NCI-H82 treated with DMSO at 0.1 percent for 48 hours (cell line): ENCODE measurements at regions not wholly inside any gene's neighbourhood (a gene's known extent, or its start where the extent isn't known, plus 50 kb on each side); places are given as distances from the start of the nearest gene placed in this dataset.

Source experiments
- DNase-seq: peaks from one replicate; lab custom pipeline; 2025; ENCODE audit not compliant: unreplicated experiment; lab: John Stamatoyannopoulos, UW

DNA sequence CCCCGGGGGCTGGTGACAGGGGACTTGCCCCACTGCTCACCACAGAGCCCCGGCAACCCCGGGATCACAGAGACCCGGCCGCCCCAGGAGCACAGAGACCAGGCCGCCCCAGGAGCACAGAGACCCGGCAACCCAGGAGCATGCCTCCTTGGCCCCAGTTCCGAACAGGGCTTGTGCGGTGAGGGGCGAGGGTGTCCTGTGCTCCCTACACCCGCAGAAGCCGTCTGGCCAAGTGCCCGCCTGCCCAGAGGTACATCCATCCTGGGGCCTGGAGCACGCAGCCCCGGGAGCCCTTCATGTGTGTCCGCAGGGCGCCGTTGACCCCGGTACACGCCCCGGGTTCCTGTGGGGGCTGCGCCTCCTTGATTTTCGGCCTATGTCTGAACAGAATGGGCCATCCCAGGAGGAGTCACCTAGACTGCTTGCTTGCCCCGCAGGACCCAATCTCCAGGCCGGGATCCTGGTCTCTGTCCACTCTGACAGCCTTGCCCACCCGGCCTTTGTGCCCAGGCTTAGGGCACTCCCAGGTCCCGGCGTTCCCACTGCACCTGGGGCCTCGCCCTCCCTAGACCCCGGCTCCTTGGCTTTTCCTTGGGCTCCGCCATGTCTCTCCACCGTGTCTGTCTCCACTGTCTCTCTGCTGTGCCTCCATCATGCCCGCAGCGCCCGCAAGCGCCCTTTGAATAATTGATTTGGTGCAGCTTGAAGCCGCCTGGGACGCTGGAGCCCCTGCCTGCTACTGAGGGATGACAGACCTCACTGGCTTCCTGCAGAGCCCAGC is 219.8 kb downstream of the ERMARD start:
- DNase-seq: no peak

DNA sequence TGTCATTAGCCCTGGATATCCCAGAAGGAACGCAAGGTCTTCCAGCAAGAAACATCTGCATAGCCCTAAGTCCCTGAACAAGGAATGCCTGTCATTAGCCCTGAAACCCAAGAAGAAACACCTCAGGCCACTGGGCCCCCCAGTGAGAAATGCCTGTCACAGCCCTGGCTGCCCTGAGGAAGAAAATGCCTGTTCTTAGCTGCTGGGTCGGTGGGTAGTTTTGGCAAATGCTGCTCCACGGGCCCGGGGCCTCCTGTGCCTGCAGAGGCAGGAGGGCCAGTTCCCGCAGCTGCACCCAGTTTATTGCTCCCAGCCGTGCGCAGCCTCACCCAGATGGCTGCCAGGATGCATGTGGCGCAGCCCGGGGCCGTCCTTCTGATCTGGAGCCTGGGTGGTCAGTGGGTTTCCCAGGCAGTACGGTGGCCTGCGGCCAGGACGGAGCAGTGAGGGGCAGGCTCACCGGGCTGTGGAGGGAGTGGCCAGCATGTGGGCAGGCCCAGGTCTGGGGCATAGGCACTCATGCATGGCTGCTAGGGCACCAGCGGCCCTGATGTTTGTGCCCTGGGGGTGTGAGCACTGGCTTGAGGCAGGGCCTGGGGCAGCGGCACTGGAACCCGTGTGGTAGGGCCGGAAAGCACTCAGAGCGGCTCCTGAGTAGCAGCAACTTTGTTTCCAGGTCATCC is 219.0 kb downstream of the ERMARD start:
- no peak for DNase-seq

- no peak for DNase-seq
Measured at GRCh38 chr6:169969372-169970099, 218.1 kb downstream of the ERMARD start.

DNA sequence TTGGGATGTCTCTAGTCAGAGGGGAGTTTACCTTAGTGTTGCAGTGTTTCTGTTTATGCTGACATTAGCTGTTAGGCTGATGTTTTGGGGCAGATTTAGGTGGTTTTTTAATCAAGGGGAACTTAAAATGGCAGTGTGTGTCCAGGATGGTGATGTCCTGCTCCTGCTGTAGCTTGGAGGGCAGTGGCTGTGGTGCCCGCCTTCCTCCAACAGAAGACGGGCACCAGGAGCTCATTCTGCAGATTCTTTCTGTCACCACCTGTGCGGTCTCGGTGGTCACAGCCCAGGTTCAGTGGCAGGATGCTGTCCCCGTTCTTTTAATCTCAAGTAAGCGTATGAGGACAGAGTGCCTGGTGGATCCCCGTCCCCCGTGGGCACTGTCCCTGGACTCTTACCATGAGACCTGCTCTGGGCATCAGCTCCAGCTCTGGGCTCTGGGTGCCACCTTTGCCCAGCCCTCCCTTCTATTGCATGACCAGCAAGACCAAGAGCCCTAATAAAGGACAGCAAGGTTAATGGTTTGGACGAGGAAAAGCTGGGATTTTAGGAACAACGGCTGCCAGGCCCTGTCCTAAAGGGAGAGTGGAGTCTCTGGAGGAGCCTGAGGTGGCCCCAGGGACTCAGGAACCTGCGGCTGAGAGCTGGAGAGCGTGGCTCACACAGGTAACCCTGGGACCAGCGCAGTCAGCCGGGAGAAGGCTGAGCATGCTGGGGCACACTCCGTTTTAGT is 217.3 kb downstream of the ERMARD start:
- no peak for DNase-seq

GRCh38 chr6:169967687-169968086 is 216.3 kb downstream of the ERMARD start:
- DNase-seq: no peak

DNA sequence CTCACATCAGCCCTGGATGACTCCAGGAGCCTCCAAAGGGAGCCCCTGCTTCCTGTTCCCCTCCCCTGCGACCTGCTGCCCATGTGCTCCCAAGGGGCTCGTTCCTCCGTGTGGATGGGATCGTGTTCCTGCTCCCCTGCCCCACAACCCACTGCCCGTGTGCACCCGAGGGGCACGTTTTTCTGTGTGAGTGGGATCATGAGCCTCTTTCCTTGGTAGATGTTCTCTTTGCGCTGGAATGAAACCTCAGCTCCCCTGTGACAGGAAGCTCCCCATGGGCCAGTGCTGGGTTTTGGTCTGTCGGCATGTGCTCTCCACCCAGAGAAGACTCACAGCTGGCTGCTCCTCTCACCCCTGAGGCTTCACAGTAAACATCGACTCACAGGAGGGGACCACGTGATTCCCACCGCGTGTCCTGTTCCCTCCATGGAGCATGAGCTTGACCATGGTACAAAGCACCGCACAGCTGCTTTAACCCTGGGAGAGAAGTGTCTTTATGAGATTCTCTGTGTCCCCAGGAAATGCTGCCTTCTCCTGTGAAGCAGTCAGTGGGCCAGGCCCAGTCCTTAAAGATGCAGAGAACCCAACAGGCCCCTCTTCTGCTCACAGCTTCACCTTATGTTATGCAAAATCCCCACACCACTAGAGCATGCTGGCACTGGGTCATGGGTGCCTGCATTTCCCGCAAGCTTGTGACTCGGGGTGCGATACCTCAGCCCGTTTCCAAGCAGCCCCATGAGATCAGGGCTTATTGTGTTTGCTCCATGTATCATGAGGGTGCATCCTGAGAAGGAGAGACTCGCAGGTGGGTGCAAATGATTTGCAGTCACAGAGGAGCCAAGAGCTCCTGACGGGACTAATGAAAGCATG is 215.1 kb downstream of the ERMARD start:
- no peak for DNase-seq

DNA sequence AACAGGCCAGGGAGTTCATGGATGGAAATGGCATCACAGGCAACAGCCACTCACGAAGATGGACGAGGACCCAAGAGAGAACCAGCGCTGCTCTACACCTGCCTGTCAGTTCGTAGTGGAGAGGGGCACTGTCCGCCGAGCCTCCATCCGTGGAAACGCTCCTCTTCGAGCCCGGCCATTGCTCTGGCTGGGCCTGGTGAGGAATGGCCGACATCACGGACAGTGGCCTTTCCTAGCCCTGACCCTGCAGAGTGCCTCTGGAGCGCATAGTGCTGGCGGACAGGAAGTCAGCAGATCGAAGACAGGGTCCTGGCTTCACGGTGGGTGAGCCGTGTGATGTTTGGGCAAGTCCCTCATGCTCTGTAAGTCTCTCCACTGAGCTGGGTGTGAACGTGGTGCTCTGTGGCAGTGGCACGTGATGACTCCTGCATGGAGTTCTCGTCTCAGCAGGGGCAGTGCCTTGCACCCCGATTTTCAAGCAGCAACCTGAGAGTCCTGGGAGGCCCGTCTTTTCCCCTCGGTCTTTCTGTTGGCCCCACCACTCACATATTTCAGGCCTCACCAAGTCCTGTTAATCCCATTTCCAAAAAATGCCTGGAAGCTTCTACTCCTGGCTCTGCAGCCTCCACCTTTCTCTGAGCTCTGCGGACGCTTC is 214.4 kb downstream of the ERMARD start:
- no peak for DNase-seq

GRCh38 chr6:169965239-169965638 is 213.8 kb downstream of the ERMARD start:
- no peak for DNase-seq

DNA sequence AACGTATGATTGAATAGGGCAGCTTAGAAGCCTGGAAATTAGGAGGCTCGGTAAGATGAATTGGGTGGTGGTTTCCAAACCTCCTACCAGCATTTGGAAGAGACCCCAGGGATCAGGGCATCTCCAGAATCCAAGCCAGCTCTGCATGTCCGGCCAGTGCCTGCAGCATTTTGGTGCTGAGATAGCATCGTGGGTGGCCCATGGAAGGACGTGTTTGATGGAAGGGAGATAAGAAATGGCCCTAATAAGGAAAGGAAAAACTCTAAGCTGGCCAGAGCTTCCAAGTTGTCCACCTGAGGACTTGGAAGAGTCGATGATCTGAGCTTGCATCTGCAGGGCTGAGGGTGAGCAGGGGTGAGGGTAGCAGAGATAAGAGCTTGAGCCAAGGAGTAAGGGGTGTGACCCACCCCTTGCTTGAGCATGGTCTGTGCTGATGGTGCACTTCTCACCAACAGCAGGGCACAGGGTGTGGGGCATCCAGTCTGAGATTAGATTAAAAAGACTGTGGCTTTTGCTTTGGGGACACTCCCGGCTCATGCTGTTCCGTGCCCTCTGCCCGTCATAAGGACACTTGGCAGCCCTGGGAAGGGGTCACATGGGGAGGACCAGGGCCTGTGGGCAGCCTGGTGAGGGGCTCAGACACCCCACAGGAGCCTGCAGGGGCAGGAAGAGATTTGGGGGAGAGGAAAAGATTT is 213.2 kb downstream of the ERMARD start:
- no peak for DNase-seq

GRCh38 chr6:169963581-169964297 is 212.3 kb downstream of the ERMARD start:
- no peak for DNase-seq

DNA sequence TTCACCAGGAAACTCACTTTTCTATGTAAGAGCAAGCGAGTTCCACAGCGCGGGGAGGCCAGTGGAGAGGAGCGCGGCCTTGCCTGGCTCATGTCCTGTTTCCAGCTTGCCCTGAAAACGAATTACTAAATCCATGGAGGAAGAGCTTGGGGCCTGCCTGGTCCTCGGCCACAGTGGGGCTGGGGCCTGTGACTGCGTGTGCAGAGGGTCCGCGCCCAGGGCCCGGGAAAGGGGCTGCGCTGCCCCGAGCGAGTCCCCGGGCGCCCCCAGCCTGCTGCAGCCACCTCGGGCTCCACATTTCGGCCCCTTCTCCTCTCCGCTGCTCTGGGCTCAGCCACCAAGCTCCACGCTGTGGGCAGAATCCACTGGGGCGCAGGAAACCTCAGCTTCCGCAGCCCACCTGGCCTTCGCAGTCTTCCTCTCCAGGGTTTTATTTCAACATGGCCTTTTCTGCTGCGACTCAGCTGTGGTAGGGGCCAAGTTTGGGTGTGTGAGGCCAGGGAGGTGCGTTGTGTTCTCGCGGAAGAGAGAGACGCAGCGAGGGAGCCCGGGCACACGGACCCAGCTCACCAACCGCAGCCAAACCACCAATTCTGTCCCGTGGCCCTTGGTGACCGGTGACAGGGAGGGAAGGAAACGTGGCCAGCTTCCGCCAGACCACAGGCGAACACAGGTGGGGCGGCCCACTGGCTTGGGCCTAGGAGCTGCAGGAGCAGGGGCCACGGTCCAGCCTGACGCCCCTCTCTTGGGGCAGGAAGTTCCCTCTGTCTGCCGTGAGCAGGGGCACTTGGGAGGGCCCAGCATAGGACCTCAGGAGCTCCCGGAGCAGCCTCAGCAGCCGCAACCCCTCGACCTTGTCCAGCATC is 211.4 kb downstream of the ERMARD start:
- DNase-seq: no peak

DNA sequence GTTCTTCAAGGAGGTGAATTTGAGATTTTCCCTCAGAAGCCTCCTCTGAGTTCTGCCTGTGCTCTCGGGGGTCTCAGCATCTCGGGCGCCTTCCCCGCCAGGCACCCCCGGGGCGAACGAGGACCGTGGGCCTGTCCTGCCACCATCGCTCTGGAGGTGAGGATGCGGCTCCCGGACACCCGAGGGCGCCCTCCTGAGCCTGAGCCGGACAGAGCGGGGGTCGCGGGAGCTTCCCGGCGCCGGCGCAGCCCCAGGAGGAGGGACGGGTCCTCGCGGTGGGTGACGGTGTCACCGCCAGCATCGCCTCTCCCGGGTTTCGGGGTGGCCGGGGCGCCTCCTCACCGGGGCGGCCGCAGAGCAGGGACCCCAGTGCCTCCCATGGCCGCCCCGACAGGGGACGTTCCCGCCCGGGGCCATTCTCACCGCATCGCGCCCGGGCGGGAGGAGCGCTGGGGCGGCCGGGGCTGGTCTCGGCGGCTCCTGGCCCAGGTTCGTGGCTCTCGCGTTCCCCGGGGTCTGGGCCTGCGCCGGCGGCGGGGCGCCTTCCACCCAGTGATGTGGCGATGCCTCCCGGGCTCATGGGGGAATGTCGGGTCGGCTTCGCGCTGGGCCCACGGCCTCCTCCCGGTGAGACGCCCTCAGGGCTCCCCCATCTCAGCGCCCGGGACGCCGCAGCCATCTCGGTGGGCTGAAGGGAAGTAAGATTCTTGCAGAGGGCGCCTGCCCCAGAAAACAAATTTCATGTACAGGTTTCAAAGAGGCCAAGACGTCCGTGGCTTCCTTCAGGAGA is 210.5 kb downstream of the ERMARD start:
- DNase-seq: no peak

DNA sequence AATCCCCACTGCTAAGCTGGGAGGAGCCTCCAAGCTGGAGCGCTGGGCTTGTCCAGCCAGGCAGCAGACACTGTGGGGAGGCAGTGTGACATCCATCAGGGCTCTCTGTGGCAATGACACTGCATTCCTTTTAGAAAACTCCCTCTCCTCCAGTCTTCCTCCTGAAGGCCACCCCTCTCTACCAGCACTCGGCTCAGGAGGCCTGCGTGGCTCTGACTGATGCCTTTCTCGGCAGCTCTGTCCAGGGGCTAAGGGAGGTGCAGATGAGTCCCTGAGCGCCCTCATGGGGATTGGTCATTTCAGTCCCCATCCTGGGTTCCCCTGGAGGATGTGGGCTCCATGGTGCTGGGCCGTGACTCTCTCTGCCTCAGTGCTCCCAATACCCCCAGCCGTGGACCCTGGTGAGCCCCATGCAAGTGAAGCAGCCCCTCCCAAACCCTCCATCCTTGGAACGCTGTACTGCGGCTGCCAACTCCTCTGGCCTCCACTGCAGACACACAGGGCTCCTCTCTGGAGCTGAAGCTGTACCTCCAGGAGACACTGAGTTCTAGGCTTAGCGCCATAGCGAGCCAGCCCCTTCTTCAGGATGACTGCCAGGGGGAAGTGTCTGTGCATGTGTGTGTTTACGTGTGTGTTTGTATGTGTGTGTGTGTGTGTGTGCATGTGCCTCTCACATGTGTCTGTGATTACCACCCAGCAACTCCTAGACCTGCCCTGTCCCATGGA is 209.6 kb downstream of the ERMARD start:
- no peak for DNase-seq

- DNase-seq: no peak
Measured at GRCh38 chr6:169960521-169960885, 209.1 kb downstream of the ERMARD start.

GRCh38 chr6:169960003-169960344 is 208.6 kb downstream of the ERMARD start:
- DNase-seq: no peak
